ENCODE measurements at regions not wholly inside any gene's neighbourhood (a gene's known extent, or its start where the extent isn't known, plus 50 kb on each side); places are given as distances from the start of the nearest gene placed in this dataset.
"Not testable (repeated sequence)": the region's sequence is repeated elsewhere in the genome, so short reads cannot be mapped to it uniquely, and the experiment has no call there.

- DNase-seq, result no peak
Measured at GRCh38 chr1:232335741-232336293, 294.1 kb downstream of the SIPA1L2 start.

DNA sequence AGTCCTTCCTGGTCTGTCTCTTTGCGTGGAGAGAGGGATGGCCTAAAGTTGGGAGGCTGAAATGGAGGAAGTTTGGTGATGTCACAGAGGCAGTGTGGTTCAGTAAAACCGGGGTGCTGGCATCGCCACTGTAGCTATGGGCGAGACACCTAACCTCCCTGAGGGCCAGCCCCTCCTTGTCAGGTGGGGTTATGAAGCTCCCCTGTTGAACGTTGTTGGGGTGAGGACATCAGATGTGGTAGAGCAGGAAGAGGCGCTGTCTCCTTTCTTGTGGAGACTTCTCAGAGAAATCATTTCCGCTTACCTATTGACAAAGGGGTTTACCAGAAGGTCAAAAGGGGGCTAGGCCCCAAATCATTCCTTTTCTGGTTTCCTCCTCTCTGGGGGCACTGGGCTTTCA, 294.7 kb downstream of the SIPA1L2 start:
- DNase-seq, result no peak

- no peak for DNase-seq
Measured at GRCh38 chr1:232334811-232335210, 295.1 kb downstream of the SIPA1L2 start.

GRCh38 chr1:232334246-232334645, 295.7 kb downstream of the SIPA1L2 start:
- DNase-seq, result no peak

DNA sequence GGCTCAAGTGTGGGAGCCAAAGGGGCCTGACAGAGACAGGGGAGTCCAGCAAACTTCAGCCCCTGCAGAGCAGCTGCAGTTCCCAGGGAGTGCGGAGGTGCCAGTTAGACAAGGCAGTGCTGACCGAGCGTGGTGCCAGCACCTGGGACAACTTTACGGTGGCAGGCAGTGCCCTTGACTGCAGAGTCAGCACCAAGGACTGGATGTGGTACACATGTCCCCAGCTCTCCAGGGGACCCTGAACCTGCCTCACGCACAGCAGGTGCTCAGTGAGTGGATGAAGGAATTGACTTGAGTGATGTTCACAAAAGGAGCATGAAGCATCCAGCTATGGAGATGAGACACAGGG, 296.5 kb downstream of the SIPA1L2 start:
- DNase-seq, result no peak

- DNase-seq, result not testable (repeated sequence)
Measured at GRCh38 chr1:232332710-232333418, 297.1 kb downstream of the SIPA1L2 start.

- no peak for DNase-seq
Measured at GRCh38 chr1:232329103-232329813, 300.7 kb downstream of the SIPA1L2 start.

- DNase-seq, result no peak
Measured at GRCh38 chr1:232328486-232329102, 301.3 kb downstream of the SIPA1L2 start.

- DNase-seq, result peak; percentile 72
Measured at GRCh38 chr1:232327899-232328298, 302.0 kb downstream of the SIPA1L2 start.

GRCh38 chr1:232327269-232327668, 302.7 kb downstream of the SIPA1L2 start:
- DNase-seq, result peak; percentile 58

DNA sequence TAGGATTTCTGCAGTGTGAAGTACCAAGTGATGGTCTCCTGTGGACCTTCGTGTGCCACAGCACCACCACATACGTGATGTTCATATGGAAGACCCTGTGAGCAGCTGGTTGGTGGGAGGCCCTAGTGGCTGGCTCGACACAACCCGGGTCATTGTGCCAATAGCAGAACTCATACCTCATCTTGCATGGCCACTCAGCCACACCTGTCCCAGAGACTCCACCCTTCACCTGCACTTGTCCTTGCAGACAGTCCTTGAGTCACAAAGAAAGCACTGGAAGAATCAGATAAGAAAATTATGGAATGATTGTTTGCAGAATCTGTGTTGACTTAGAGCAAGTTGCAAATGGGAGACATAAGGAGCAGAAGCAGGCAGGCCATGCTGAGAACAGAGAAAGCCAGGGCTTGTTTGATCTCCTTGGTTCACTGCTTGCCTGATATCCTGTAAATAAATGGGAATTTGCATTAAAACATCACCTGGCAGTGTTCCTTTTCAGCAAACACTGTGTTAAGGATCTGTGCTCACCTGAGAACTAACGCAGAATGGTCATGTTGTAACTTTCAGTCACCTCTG, 307.7 kb downstream of the SIPA1L2 start:
- DNase-seq, result no peak

GRCh38 chr1:232319518-232320210, 310.3 kb downstream of the SIPA1L2 start:
- no peak for DNase-seq

- peak; percentile 63 for DNase-seq
Measured at GRCh38 chr1:232319072-232319471, 310.9 kb downstream of the SIPA1L2 start.

- no peak for DNase-seq
Measured at GRCh38 chr1:232318143-232318542, 311.8 kb downstream of the SIPA1L2 start.

DNA sequence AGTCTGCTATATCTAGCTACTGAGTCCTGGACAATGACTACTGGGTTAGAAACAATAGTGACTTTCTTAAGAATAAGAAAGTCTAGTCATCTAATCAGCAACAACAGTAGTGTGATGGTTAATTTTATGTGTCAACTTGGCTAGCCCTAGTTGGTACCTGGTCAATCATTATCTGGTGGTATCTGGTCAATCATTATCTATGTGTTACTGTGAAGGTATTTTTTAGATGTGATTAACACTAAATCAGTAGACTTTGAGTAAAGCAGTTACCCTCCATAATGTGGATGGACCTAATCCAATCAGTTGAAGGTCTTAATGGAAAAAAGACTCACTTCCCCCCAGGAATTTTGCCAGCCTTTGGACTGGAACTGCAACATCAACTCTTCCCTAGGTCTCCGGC, 312.6 kb downstream of the SIPA1L2 start:
- no peak for DNase-seq

DNA sequence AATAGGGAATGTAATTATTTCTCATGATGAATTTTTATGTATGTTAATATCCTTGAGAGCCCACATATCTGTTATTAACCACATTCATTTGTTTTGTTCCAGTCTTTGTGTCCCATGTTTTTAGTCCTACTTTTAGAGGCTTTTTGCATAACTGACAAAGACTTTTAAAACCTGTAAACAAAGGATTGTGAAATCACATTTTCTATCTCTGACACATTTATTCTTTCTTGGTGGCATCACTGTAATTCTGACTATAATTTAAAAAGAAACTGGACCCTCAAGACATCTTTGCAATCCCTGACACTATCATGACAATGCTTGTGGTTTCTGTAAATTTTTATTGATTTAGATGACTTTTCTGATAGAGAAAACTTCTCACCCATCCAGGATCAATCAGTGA, 313.1 kb downstream of the SIPA1L2 start:
- DNase-seq, result no peak

GRCh38 chr1:232313876-232314275, 316.1 kb downstream of the SIPA1L2 start:
- not testable (repeated sequence) for DNase-seq

- DNase-seq, result no peak
Measured at GRCh38 chr1:232310541-232310940, 319.4 kb downstream of the SIPA1L2 start.

DNA sequence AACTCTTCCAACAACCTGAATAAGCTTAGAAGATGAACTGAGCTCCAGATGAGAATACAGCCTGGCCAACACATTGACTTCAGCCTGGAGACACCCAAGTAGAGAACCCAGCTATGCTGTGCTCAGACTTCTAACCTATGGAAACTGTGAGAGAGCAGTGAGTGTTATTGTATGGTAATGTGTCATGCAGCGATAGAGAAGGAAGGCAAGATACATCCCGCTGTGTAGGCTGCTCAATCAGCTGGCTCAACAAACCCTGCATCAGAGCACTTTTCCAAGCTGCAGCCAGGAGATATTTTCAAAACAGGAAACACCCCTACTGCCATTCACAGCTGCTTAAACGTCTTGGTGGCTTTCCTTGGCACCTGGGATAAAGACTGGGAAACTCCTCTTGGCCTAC, 321.3 kb downstream of the SIPA1L2 start:
- DNase-seq, result no peak

DNA sequence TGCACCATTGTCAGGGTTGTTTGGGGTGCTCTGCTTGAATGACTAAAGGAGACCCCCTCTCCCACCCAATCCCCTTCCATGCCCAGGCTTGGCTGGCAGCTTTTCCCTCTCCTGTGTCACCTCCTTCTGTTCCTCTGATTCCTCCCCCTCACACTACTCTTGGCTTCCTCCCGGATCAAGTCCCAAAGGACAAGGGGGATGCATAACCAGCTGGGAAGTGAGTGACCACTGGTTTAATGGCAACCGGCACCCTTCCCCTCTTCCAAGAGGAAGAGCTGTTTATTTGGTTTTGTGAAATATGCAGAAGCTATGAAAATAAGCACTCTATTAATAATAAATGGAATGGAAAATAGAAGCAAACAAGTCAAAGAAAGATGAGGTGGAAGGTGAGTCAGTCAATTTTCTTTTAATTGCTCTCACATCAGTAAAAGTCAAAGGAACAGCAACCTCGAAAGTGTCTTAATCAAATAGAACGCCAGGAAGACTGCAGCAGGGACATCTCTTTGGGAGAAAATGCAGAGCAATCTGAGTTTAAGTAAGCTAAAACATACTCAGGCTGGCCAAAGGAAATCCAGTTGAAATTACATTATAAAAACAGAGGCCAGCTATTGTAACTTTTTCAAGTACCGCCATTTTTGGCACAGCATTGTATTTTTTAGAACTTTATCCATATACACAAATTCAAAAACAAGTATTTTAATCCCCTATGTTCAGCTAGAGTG, 322.5 kb downstream of the SIPA1L2 start:
- DNase-seq, result no peak

DNA sequence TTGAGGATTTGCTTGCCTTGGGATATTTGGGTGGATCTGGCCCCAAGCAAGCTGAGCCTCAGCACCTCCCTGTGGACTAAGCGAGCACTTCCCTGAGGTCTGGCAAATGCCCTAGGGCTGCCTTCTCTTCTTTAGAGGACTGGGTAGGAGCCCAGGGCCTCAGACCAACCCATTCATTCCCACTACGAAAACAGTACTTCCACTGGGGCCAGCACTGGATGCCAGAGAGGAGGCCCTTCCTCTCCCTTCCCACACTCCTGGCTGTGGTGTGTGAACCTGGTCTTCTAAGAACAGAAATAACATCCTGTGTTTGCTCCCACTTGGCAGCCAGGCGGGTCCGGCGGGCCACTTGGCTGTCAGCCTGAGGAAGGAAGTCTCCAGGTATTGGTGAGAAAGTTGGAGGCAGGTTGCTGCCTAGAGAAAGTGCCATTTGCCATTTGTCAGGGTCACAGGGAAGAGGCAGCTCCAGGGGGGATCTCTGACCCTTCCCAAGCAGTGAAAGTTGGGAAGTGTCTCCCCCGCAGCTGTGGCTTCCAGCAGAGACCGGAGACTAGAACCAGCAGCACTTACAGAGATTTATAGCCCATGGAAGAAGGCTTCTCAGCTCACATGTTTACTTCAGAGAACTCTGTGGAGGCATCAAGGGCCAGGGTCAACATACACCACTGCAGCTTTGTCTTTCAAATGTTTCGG, 323.5 kb downstream of the SIPA1L2 start:
- no peak for DNase-seq

DNA sequence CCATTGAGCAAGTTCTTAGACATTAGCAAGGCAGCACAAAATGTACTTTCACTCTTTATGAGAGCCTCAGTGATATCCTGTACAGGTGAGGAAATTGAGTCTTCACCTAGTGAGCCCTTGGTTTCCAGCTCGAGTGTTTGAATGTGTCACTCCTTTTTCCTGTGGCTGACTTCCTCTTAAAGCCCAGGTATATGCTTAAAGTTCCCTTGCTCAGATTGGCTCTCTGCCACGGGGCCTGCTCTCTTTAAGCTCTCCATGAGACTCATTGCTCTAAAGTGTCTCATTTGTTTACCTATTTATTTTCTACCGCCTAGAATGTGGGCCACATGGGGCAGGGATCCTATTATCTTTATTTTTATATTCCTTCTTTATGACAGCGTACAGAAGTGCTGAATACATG, 324.9 kb downstream of the SIPA1L2 start:
- peak; percentile 36 for DNase-seq

Data from NCI-H1105 treated with DMSO at 0.1 percent for 48 hours (cell line).